Smooth muscle cell (in vitro differentiated cells): ENCODE measurements at regions not wholly inside any gene's neighbourhood (a gene's known extent, or its start where the extent isn't known, plus 50 kb on each side); places are given as distances from the start of the nearest gene placed in this dataset.

Experiments used
- DNase-seq: peaks from one replicate; lab custom pipeline; 2025; ENCODE audit not compliant: unreplicated experiment; lab: John Stamatoyannopoulos, UW
- H2AFZ ChIP-seq: fragments of 200-600 bp; sonication (generic); 2 replicates; pipeline ENCODE4 v1.6.0; 2016; ENCODE audit warnings: antibody characterized with exemption, low read depth, mild to moderate bottlenecking
- H3F3A ChIP-seq: fragments of 200-600 bp; sonication (generic); 2 replicates; pipeline ENCODE4 v1.6.0; 2017; ENCODE audit warnings: antibody characterized with exemption, low read depth
- H3K27ac ChIP-seq: fragments of 200-600 bp; sonication (generic); 2 replicates; pipeline ENCODE4 v1.5.1; 2016; ENCODE audit warnings: low read depth, mild to moderate bottlenecking
- H3K27me3 ChIP-seq: fragments of 200-600 bp; sonication (generic); 2 replicates; pipeline ENCODE4 v1.6.1; 2016; ENCODE audit warnings: low read depth, mild to moderate bottlenecking
- H3K36me3 ChIP-seq: fragments of 200-600 bp; sonication (generic); 2 replicates; pipeline ENCODE4 v1.5.1; 2016; ENCODE audit warnings: low read depth
- H3K4me1 ChIP-seq: fragments of 200-600 bp; sonication (generic); 2 replicates; pipeline ENCODE4 v1.5.1; 2016; ENCODE audit warnings: low read depth
- H3K4me2 ChIP-seq: fragments of 200-600 bp; sonication (generic); 2 replicates; pipeline ENCODE4 v1.6.0; 2016; ENCODE audit warnings: mild to moderate bottlenecking
- H3K4me3 ChIP-seq: fragments of 200-600 bp; sonication (generic); 2 replicates; pipeline ENCODE4 v1.5.1; 2016; ENCODE audit warnings: mild to moderate bottlenecking
- H3K79me2 ChIP-seq: fragments of 200-600 bp; sonication (generic); 2 replicates; pipeline ENCODE4 v1.6.0; 2016; ENCODE audit warnings: low read depth, mild to moderate bottlenecking
- H3K9ac ChIP-seq: fragments of 200-600 bp; sonication (generic); 2 replicates; pipeline ENCODE4 v1.6.0; 2016; ENCODE audit warnings: low read depth
- H3K9me3 ChIP-seq: fragments of 200-600 bp; sonication (generic); replicated peaks from 2 replicates; pipeline ENCODE4 v1.5.1; 2016; ENCODE audit warnings: low read depth
- H4K20me1 ChIP-seq: fragments of 200-600 bp; sonication (generic); 2 replicates; pipeline ENCODE4 v1.6.0; 2016; ENCODE audit warnings: low read depth
- CTCF ChIP-seq: fragments of 200-600 bp; sonication (generic); IDR thresholded peaks from 2 replicates; pipeline ENCODE4 v1.5.1; 2017; ENCODE audit warnings: borderline replicate concordance, mild to moderate bottlenecking, antibody characterized with exemption; ENCODE audit not compliant: insufficient read depth, poor library complexity, severe bottlenecking
- WGBS: methylation state at CpG from one replicate; pipeline ENCODE4 v1.1.7; 2016; ENCODE audit warnings: low lambda C conversion rate; 5-methylcytosine and 5-hydroxymethylcytosine counted together

DNA sequence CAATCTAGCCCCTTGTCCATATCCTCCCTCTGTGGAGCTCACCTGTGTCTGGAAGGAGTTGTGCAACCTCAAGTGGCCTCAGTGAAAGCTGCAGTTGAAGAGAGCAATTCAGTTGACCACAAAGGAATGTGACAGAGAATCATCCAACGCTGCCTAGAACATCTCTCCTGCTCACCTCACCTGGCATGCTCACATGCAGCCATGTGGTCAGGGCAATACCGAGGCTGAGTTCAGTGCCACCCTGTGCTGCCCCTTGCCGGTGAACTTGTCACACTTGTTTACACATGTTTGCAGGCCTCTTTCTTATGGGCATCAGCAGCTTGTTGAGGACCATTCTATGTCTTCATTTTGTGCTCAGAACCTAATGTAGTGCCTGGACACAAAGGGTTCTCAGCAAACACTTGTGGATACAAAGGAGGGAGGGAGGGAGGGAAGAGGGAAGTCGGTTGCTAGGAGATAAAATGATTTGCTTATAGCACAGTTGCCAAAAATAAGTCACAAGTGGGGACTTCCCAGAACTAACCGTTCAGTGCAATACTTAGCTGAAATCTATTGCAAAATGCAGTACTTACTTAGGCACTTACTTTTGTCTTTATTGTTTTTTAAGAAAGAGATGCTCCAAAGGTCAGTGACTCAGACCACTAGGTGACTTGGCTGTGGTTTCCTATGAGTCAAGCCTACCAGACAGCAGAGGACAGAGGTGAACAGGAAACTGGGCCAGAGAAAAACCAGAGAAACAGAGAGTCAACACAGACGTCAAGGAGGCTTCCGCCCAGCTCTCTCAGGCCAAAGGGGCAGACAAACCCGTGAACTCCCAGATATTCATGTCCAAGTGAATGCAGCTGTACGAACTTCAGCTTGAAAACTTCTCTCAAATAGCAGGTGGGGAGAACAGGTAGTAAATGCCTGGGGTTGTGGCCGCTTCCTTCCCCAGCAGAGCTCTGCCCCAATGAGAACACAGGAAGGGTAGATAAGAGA, 227.8 kb upstream of the CTNNB1 start:
- H3F3A ChIP-seq = peaks cover 5% of the 10 kb centered on the region
- no peaks in the 10 kb centered on the region for H3K27me3 ChIP-seq
- 29% methylated on average over 10 of the region's 10 CpGs for WGBS
- peak overlapping the region; percentile 46 for H3K4me2 ChIP-seq
- H4K20me1 ChIP-seq = no peaks in the 10 kb centered on the region
- H3K79me2 ChIP-seq = no peaks in the 10 kb centered on the region
- no peak overlapping the region for H2AFZ ChIP-seq
- no peak for TF ChIP-seq CTCF
- peaks cover 10% of the 10 kb centered on the region for H3K4me1 ChIP-seq
- H3K9me3 ChIP-seq = no peaks in the 10 kb centered on the region
- peak overlapping the region; percentile 94 for H3K27ac ChIP-seq
- no peak for DNase-seq
- H3K4me3 ChIP-seq = no peak overlapping the region
- H3K9ac ChIP-seq = peak overlapping the region; percentile 68
- H3K36me3 ChIP-seq = no peaks in the 10 kb centered on the region

GRCh38 chr3:40972350-40972749, 227.0 kb upstream of the CTNNB1 start:
- Histone ChIP-seq H3K79me2 (no peaks in the 10 kb centered on the region), H3K4me2 (no peak overlapping the region), H3K27me3 (no peaks in the 10 kb centered on the region), H3K4me3 (no peak overlapping the region), H3K36me3 (no peaks in the 10 kb centered on the region), H3F3A (peaks cover 5% of the 10 kb centered on the region), H3K4me1 (peaks cover 10% of the 10 kb centered on the region), H4K20me1 (no peaks in the 10 kb centered on the region), H2AFZ (no peak overlapping the region), H3K9me3 (no peaks in the 10 kb centered on the region), H3K27ac (peak overlapping the region; percentile 94), H3K9ac (peak overlapping the region; percentile 68)
- DNase-seq = no peak
- TF ChIP-seq CTCF = no peak
- WGBS = 89% methylated on average over 4 of the region's 4 CpGs

- no peaks in the 10 kb centered on the region for H4K20me1 ChIP-seq
- H3K79me2 ChIP-seq = no peaks in the 10 kb centered on the region
- H3K4me1 ChIP-seq = peaks cover 10% of the 10 kb centered on the region
- peak overlapping the region; percentile 94 for H3K27ac ChIP-seq
- no peaks in the 10 kb centered on the region for H3K36me3 ChIP-seq
- no peak overlapping the region for H2AFZ ChIP-seq
- H3K4me3 ChIP-seq = no peak overlapping the region
- WGBS = 98% methylated on average over 2 of the region's 2 CpGs
- no peaks in the 10 kb centered on the region for H3K27me3 ChIP-seq
- H3K9ac ChIP-seq = no peak overlapping the region
- TF ChIP-seq CTCF = no peak
- DNase-seq = no peak
- no peaks in the 10 kb centered on the region for H3K9me3 ChIP-seq
- peaks cover 5% of the 10 kb centered on the region for H3F3A ChIP-seq
- no peak overlapping the region for H3K4me2 ChIP-seq
These were observed 226.2 kb upstream of the CTNNB1 start for GRCh38 chr3:40973141-40973540.
